Chondrocyte (in vitro differentiated cells): ENCODE measurements at regions not wholly inside any gene's neighbourhood (a gene's known extent, or its start where the extent isn't known, plus 50 kb on each side); places are given as distances from the start of the nearest gene placed in this dataset.

Source experiments
- DNase-seq: peaks from one replicate; pipeline ENCODE4 v3.0.0; 2021; ENCODE audit warnings: mixed read lengths, low spot score
- H3K27ac Mint-ChIP-seq: one replicate; pipeline ENCODE4 v1.8.0; 2021; ENCODE audit warnings: mild to moderate bottlenecking, moderate library complexity, mixed read lengths; ENCODE audit not compliant: unreplicated experiment
- H3K27me3 Mint-ChIP-seq: 2 replicates; pipeline ENCODE4 v1.8.0; 2021; ENCODE audit warnings: low read depth, mixed read lengths
- H3K36me3 Mint-ChIP-seq: 2 replicates; pipeline ENCODE4 v1.8.0; 2021; ENCODE audit warnings: low read depth, mixed read lengths
- H3K4me1 Mint-ChIP-seq: 2 replicates; pipeline ENCODE4 v1.8.0; 2021; ENCODE audit warnings: low read depth, mild to moderate bottlenecking, mixed read lengths
- H3K4me3 Mint-ChIP-seq: one replicate; pipeline ENCODE4 v1.8.0; 2021; ENCODE audit warnings: mild to moderate bottlenecking, moderate library complexity, mixed read lengths; ENCODE audit not compliant: unreplicated experiment
- H3K9me3 Mint-ChIP-seq: 2 replicates; pipeline ENCODE4 v1.8.0; 2021; ENCODE audit warnings: low read depth, mixed read lengths
- TF ChIP-seq, protein P1 (sequence below): fragments of 200-600 bp; sonication (generic); IDR thresholded peaks from 2 replicates; pipeline ENCODE4 v1.5.0; 2021; ENCODE audit warnings: antibody characterized with exemption, mild to moderate bottlenecking, moderate library complexity

GRCh38 chr11:26158251-26158650 lies 173.7 kb upstream of the ANO3 start:
- Mint-ChIP-seq H3K27me3 (peaks cover 3% of the 10 kb centered on the region), H3K4me1 (no peaks in the 10 kb centered on the region), H3K4me3 (no peak overlapping the region), H3K9me3 (no peaks in the 10 kb centered on the region), H3K36me3 (no peaks in the 10 kb centered on the region), H3K27ac (no peak overlapping the region)
- TF ChIP-seq, protein P1, sequence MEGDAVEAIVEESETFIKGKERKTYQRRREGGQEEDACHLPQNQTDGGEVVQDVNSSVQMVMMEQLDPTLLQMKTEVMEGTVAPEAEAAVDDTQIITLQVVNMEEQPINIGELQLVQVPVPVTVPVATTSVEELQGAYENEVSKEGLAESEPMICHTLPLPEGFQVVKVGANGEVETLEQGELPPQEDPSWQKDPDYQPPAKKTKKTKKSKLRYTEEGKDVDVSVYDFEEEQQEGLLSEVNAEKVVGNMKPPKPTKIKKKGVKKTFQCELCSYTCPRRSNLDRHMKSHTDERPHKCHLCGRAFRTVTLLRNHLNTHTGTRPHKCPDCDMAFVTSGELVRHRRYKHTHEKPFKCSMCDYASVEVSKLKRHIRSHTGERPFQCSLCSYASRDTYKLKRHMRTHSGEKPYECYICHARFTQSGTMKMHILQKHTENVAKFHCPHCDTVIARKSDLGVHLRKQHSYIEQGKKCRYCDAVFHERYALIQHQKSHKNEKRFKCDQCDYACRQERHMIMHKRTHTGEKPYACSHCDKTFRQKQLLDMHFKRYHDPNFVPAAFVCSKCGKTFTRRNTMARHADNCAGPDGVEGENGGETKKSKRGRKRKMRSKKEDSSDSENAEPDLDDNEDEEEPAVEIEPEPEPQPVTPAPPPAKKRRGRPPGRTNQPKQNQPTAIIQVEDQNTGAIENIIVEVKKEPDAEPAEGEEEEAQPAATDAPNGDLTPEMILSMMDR: no peak
- no peak for DNase-seq

- no peaks in the 10 kb centered on the region for H3K4me1 Mint-ChIP-seq
- H3K4me3 Mint-ChIP-seq: no peak overlapping the region
- TF ChIP-seq, protein P1: no peak
- no peak for DNase-seq
- H3K36me3 Mint-ChIP-seq: no peaks in the 10 kb centered on the region
- H3K9me3 Mint-ChIP-seq: no peaks in the 10 kb centered on the region
- no peak overlapping the region for H3K27ac Mint-ChIP-seq
- H3K27me3 Mint-ChIP-seq: peaks cover 4% of the 10 kb centered on the region
Observed at GRCh38 chr11:26162291-26162690, 169.6 kb upstream of the ANO3 start.

DNA sequence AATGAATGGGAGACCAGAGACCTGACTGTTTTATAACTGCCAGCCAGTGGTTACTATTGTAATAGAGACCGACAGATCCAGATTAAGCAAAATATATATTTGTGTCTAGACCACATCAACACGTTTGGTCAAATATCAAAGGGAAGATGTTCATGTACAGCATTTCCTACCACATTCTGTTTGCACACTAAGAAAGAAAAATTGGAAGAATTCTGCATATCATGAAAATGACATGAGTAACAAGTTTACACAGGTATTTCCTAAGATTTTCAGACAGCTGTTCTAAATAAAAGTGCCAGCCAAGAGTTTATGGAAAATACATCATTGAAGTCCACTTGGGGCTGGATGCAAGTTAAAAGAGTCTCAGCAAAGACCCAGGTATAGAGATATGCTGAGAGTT lies 145.5 kb upstream of the ANO3 start:
- H3K9me3 Mint-ChIP-seq: no peaks in the 10 kb centered on the region
- no peaks in the 10 kb centered on the region for H3K36me3 Mint-ChIP-seq
- peaks cover 21% of the 10 kb centered on the region for H3K4me1 Mint-ChIP-seq
- no peak overlapping the region for H3K27ac Mint-ChIP-seq
- no peak overlapping the region for H3K4me3 Mint-ChIP-seq
- DNase-seq: no peak
- H3K27me3 Mint-ChIP-seq: no peaks in the 10 kb centered on the region
- TF ChIP-seq, protein P1: no peak

DNA sequence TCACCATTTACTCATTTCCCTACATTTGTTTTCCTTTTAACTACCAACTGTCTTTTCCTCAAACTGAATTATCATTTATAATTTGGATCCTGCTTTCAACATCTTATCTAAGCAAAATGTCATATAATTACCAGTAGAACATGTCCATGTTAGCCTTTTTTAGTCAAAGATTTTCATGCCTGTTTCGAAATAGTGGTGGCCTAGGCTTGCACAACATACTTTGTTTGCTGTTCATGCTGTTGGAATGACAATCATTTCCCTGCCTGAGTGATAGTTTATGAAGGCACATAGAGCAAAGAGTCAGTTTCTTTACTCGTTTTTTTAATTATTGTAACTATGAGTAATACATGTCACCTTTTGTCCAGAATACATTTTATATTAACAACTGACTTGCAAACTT lies 144.3 kb upstream of the ANO3 start:
- TF ChIP-seq, protein P1: no peak
- Mint-ChIP-seq H3K4me1 (peaks cover 21% of the 10 kb centered on the region), H3K9me3 (no peaks in the 10 kb centered on the region), H3K27ac (peak overlapping the region; percentile 52), H3K36me3 (no peaks in the 10 kb centered on the region), H3K27me3 (no peaks in the 10 kb centered on the region), H3K4me3 (no peak overlapping the region)
- DNase-seq: no peak

- H3K36me3 Mint-ChIP-seq: no peaks in the 10 kb centered on the region
- peaks cover 21% of the 10 kb centered on the region for H3K4me1 Mint-ChIP-seq
- H3K27ac Mint-ChIP-seq: no peak overlapping the region
- no peak for DNase-seq
- TF ChIP-seq, protein P1: no peak
- no peaks in the 10 kb centered on the region for H3K9me3 Mint-ChIP-seq
- no peaks in the 10 kb centered on the region for H3K27me3 Mint-ChIP-seq
- no peak overlapping the region for H3K4me3 Mint-ChIP-seq
Observed at GRCh38 chr11:26188554-26188953, 143.4 kb upstream of the ANO3 start.
